ENCODE measurements at regions not wholly inside any gene's neighbourhood (a gene's known extent, or its start where the extent isn't known, plus 50 kb on each side); places are given as distances from the start of the nearest gene placed in this dataset.
"Not testable (repeated sequence)": the region's sequence is repeated elsewhere in the genome, so short reads cannot be mapped to it uniquely, and the experiment has no call there.

DNA sequence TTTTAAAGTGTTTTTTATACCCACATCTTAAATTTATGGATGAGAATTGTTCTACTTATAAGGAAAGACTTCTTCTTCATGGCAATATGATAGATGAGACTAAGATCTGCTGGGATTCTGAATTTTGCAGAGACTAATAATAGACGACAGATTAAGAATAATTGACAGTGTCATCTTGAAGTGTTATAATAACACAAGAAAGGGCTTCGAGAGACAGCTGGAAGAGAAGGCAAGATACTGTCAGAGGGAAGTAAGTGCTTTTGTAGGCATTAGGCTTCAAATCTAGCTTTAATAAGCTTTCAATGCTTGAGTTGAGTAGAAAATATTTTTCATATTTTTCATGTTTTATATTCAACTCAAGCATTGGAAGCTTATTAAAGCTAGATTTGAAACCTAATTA is 797.6 kb upstream of the PABPC4L start:
- DNase-seq, result no peak

DNA sequence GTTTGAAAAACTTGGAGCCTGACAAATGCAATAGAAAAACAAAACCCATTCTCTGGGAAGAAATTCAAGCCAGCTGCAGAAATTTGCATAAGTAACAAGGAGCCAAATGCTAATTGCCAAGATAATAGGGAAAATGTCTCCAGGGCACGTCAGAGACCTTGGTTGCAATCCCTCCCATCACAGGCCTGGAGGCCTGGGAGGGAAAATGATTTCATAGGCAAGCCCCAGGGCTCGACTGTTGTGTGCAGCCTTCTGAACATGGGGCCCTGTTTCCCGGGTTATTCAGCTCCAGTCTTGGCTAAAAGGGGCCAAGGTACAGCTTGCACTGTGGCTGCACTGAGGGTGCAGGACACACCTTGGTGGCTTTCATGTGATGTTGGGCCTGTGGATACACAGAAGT is 760.4 kb upstream of the PABPC4L start:
- DNase-seq, result no peak

DNA sequence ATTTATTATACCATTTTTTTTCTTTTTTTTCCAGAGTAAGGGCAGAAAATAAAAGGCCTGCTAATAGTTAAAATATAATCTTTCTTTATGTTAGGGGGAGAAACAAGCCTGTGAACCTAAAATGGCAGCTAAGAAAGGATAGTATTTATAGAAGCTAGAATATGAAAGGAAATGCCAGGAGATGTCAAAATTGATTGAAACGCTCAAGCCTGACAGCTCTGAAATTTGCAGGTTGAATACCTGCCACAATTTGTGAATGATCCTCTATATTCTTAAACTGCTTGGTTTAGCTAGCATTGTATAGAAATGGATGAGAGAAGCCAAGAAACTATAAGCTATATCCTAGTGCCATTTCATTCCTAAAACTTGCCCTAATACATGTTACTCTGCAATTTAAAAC is 757.3 kb upstream of the PABPC4L start:
- DNase-seq, result no peak

- DNase-seq, result no peak
Measured at GRCh38 chr4:134955059-134955458, 753.5 kb upstream of the PABPC4L start.

DNA sequence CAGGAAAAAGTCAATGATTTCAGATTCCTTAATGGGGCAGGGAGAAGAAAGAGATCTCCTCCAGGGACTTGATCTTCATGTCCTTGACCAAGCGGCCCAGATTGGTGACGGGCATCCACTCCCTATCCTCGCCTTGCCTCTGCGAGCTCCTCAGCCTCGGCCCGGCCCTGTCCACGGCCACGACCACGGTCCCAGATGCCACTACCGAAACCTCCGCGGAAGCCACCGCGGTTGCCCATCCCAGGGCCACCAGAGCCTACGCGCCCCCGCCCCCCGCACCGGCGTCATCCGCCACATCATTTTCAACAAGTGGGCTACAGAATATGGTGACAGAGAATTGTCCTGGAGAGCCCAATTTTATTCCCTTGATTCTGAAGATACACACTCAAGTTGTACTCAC is 751.2 kb upstream of the PABPC4L start:
- DNase-seq, result no peak

DNA sequence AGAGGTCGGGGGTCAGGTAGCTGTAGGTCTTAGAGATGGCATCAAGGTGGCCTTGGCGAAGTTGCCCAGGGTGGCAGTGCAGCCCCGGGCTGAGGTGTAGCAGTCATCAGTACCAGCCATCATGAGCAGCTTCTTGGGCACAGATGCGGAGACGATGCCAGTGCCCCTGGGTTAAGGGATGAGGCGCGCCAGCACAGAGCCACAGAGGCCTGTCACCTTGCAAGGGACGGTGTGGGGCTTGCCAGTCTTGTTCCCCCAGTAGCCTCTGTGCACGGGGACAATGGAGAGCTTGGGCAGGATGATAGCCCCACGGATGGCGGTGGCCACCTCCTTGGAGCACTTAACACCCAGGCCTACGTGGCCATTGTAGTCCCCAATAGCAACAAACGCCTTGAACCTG is 750.7 kb upstream of the PABPC4L start:
- no peak for DNase-seq

DNA sequence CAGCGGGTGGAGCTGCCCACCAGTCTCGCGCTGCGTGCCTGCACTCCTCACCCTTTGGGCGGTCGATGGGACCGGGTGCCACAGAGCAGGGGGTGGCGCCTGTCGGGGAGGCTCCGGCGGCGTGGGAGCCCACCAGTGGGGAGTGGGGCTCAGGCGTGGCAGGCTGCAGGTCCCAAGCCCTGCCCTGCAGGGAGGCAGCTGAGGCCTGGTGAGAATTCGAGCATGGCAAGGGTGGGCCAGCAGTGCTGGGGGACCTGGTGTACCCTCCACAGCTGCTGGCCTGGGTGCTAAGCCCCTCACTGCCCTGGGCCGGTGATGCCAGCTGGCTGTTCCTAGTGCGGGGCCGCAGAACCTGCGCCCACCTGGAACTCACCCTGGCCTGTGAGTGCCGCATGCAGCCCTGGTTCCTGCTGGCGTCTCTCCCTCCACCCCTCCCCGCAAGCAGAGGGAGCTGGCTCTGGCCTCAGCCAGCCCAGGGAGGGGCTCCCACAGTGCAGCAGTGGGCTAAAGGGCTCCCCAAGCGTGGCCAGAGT is 746.6 kb upstream of the PABPC4L start:
- DNase-seq, result no peak

- no peak for DNase-seq
Measured at GRCh38 chr4:134944115-134944514, 742.5 kb upstream of the PABPC4L start.

GRCh38 chr4:134936014-134936413 is 734.4 kb upstream of the PABPC4L start:
- DNase-seq, result no peak

DNA sequence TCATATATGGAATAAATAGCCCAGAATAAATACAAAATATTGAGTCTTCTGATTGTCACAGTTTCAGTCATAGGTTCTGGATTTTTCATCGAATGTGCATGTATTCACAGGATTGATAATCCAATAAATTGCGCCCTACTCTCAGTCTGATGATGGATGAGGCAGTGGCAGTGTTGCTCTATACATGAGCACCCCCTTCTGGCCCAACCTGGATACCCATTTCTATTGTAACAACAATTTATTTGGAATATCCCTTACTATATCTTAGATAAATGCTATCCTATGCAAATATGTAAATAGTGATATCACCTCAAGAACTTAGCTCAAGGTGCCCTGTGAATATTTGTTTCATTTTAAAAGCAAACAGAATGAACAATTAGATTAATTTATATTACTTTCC is 733.7 kb upstream of the PABPC4L start:
- no peak for DNase-seq

- peak; percentile 67 for DNase-seq
Measured at GRCh38 chr4:134934036-134934808, 732.6 kb upstream of the PABPC4L start.

DNA sequence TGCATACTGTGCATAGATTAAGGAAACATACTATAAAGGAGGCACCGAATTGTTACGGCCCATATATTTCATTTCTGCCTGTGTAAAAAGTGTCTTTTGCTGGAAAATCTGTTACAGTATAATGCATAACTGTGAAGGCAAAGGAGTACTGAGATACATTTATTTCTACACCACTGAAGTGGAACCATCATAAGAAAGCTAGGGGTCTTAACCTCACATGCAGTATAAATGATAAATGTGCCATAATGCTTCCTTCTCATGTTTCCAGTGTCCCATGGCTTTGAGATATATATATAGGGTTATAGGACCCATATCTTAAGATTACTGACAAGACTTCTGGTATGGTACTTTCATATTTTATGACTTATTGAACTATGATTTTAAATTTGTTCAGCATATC is 713.8 kb upstream of the PABPC4L start:
- no peak for DNase-seq

DNA sequence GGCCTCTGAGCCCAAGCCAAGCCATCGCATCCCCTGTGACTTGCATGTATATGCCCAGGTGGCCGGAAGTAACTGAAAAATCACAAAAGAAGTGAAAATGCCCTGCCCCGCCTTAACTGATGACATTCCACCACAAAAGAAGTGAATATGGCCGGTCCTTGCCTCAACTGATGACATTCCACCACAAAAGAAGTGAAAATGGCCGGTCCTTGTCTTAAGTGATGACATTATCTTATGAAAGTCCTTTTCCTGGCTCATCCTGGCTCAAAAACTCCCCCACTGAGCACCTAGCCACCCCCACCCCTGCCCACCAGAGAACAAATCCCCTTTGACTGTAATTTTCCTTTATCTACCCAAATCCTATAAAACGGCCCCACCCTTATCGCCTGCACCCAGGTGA is 712.7 kb upstream of the PABPC4L start:
- not testable (repeated sequence) for DNase-seq

GRCh38 chr4:134911941-134912340 is 710.4 kb upstream of the PABPC4L start:
- DNase-seq, result no peak

GRCh38 chr4:134906404-134907023 is 704.9 kb upstream of the PABPC4L start:
- DNase-seq, result peak; percentile 48

DNA sequence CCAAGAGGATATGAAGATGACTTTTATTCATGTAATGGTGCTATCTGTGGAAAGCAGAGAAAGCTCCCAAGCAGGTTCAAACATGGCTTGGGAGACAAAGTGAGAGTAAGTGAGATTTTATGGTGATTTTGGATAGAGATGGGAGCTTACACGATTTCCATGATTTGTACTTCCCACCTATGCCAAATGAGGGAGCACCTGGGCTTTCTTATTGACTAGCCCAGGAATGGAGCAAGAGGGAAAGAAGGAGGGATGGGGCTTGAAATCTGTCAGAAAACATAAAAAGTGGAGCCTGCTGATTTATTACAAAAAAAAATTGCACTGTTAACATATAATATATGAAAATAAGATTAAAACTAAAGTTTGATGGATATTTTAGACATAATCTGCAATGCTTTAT is 703.5 kb upstream of the PABPC4L start:
- no peak for DNase-seq

GRCh38 chr4:134888156-134888555 is 686.6 kb upstream of the PABPC4L start:
- DNase-seq, result no peak

- DNase-seq, result no peak
Measured at GRCh38 chr4:134885436-134885835, 683.8 kb upstream of the PABPC4L start.

DNA sequence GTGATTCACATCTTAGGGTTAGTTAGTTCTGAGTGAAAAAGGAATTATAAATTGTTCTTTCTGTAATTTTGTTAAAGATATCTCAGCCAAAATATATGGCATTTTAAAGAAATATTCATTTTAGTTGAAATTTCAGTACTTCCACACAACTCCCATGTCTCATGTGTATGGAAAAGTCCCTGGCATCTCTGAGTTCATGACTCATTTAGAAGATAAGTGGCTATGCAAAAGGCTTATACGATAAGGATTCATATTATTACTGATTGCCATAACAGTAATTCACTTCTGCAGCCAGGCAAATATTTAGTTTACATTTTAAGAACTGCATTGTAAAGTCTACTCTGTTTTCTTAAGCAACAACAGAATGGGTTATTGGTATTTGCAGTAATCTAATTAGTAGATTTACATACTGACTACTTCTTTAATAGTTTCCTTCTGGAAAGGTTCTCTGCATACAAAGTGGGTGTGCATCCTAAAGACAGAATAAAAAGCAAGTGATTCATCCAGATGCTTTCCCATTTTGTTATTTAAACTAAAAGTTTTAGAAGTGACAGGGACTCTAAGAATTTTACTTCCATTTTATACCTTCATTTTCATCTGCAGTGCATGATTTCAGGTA is 682.4 kb upstream of the PABPC4L start:
- DNase-seq, result no peak

DNA sequence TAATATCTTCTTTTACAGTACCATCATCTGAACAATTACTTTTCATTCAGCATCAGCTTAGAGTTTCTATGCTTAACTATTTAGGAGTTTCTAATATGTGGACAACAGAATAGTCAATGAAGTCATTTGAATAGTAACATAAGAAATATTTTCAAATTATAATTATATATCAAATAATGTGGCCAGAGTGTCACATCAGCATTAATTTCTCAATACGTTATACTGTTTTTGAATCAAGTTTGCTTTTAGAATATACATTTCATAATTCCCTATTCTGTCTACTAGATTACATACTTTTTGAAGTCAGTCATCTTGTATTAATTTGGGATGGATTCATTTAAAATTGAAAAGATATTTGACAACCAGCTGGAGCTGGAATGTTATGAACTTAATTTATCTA is 677.4 kb upstream of the PABPC4L start:
- no peak for DNase-seq

- DNase-seq, result no peak
Measured at GRCh38 chr4:134867027-134867426, 665.4 kb upstream of the PABPC4L start.

DNA sequence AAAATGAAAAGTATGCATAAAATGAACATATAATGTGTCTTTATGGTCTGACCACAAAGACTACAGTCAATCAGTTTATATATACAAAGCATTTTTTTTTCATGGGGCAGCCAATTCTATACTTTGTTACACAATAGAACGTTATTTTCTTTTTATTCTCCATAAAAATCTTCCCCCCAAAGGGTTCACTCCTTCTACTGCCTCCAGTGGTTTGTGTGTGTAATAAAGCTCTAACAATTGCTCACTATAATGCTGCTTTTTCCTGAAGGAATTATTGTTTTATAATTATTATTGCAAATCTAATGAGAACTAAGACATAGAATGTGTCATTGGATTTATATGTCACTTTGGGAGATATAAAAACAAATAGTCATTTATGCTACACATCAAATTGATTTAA is 664.1 kb upstream of the PABPC4L start:
- no peak for DNase-seq

- no peak for DNase-seq
Measured at GRCh38 chr4:134862116-134862515, 660.5 kb upstream of the PABPC4L start.

GRCh38 chr4:134848681-134849080 is 647.1 kb upstream of the PABPC4L start:
- DNase-seq, result no peak
